HG03108 (cell line): ENCODE measurements at regions not wholly inside any gene's neighbourhood (a gene's known extent, or its start where the extent isn't known, plus 50 kb on each side); places are given as distances from the start of the nearest gene placed in this dataset.

ENCODE experiments used
- ATAC-seq: cut with Tn5 transposase; IDR thresholded peaks from one replicate; pipeline ENCODE4 v1.9.1; 2021; ENCODE audit warnings: moderate library complexity; ENCODE audit not compliant: unreplicated experiment

DNA sequence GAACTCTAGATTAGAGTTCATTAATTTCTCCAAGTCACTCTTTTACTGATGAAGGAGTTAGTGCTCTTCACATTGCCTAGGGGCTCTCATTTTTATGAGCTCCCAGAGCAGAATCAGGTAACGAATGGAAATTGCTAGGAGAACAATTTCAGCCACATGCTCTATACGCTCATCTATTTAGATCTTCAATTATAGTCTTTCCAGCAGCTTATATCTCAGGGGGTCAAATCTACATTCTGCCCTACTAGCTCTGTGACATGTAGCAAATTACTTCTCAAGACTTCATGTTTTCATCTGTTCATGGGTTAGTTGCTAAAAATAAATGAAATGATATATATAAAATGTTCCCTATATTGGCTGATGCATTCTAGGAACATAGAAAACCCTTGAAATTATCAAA lies 183.6 kb downstream of the PLPP3 start:
- no peak for ATAC-seq

- ATAC-seq = no peak
Observed at GRCh38 chr1:56394298-56394697, 185.1 kb downstream of the PLPP3 start.

DNA sequence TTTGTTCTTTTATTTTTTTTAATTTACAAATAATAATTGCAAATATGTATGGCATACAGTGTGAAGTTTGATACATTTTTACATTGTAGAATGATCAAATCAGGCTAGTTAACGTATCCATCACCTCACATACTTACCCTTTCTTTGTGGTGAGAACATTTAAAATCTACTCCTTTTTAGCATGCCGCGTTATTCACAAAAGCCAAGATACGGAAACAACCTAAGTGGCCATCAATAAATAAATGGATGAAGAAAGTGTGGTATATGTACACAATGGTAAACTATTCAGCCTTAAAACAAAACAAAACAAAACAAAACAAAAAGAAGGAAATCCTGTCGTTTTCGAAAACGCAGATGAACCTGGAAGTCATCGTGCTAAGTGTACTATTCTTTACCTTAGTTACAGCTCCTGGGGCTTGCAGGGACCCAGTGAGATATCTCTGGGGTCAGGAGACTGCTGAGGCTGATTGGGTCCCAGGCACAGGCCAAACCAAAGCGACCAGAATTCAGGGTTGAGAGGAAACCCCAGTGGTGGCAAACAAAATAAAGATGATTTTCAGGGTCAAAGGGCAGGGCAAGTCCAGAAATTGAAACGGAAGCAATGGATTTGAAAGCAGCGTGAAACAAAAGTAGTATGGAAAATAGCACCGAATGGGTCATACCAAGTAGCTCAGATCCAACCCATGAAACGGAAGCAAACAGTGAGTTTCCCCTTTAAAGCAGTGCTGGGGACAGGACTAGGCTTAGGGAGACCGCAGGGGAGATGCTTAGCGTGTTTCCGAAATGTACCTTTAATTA lies 188.2 kb downstream of the PLPP3 start:
- no peak for ATAC-seq

- ATAC-seq = no peak
Observed at GRCh38 chr1:56390232-56390867, 189.0 kb downstream of the PLPP3 start.

DNA sequence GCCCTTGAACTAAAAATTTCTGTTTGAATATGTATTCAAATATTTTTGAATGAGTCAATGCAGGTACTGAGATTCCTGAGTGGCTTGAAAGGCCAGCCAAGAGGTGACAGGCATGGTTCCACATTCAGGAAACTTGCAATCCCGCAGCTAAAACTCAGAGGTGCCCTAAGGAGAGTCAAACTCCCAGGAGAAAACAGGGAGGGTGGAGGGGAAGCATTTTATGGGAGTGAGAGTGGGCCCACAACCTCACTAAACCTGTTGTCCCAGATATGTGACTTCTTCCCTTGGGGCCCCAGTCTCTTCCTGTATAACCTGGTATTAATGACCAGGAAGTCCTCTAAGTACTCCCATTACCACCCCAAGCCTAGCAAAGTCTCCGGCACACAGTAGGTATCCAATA lies 189.6 kb downstream of the PLPP3 start:
- no peak for ATAC-seq

- ATAC-seq = no peak
Observed at GRCh38 chr1:56387071-56387740, 192.2 kb downstream of the PLPP3 start.

- no peak for ATAC-seq
Observed at GRCh38 chr1:56385314-56385713, 194.0 kb downstream of the PLPP3 start.

GRCh38 chr1:56382929-56383328 lies 196.4 kb downstream of the PLPP3 start:
- no peak for ATAC-seq

DNA sequence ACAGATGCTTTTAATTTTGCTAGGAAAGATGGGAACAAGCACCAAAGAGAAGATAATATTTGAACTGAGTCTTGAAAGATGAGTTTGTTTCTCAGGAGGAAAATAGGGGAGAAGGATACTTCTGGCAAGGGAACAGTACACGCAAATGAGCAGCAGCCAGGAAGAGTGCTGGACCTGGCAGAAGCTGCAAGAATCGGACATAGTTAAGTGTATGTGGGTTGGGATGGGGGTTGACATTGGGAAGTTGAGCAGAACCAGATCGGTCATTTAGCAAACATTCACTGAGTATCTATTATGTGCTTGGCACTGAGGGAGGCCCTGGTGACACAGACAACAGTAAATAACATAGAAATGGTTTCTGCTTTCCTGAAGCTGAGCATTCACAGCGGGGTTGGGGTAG lies 198.8 kb downstream of the PLPP3 start:
- no peak for ATAC-seq

GRCh38 chr1:56378341-56379070 lies 200.9 kb downstream of the PLPP3 start:
- ATAC-seq = no peak

- ATAC-seq = no peak
Observed at GRCh38 chr1:56377431-56377830, 201.9 kb downstream of the PLPP3 start.

DNA sequence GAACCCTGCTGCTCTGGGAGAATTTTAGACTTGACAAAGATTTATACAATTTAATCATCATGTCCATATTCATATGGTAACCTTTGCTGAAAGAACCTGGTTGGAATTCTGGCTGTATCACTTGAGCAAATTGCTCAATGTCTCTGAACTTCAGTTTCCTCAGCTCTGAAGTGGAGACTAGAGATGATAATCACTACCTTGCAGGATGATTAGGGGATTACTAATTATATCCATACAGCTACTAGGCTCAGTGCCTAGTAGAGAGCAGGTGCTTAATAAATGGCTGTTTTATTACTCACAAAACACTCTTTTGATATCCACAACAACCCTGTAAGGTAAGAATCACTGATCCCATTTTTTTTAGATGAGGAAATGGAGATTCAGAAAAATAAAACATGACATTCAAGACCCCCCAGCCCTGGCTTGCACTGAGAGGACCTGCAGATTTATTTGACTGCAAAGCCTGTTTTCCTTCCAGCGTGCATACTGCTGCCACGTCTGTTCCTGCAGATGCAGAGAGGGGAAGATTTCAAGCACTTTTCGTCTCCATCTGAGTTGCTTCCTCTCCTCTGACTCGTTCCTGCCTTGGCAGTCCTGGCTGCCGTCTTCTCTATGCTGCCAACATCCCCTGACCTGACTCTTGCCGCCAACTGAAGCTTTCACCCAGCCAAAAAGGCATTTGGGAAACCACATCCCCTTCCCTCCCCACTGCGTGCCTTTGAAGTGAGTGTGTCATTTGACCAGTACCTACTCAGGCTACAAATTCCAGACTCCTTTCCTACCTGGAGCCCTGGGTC lies 203.0 kb downstream of the PLPP3 start:
- ATAC-seq = no peak

DNA sequence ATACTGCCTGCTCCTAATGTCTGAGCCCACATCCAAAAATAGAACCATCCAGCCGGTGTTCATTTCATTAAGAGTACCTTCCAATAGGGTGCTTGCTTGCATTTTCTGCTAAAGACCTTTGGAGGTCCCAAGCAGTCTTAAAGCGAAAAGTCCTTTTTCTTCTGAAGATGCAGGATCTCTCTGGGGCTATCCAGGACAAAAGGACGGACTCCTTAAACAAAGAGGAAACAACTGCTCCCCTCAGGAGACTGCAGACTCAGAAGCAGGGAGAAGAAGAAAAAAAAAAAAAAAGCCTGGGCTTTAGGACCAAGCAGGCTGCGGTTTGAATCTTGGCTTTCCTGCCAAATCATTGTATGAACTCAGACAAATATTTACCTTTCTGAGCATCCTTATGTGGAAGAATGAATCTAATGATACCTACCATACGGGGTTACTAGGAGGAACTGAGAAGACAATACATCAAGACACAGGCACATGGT lies 204.0 kb downstream of the PLPP3 start:
- ATAC-seq = no peak

- ATAC-seq = no peak
Observed at GRCh38 chr1:56374026-56374974, 205.1 kb downstream of the PLPP3 start.

DNA sequence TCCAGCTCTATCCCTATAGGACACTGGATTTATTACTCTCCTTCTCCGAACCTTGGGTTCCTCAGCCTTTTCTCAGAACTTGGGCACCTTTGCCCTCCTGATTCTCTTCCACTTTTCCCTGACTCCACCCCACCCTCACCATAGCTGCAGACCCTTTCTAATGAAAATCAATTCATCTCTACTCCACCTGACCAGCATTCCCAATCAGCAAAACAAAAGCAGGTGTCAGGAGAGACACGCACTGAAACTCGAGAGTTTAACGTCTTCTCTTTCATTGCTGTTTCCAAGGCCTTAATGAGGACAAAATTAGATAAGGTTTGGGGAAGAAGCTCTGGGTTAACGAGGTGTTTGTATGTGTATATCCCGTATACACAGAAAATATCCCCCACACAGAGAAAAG lies 208.8 kb downstream of the PLPP3 start:
- no peak for ATAC-seq

GRCh38 chr1:56363007-56363770 lies 216.2 kb downstream of the PLPP3 start:
- ATAC-seq = no peak

DNA sequence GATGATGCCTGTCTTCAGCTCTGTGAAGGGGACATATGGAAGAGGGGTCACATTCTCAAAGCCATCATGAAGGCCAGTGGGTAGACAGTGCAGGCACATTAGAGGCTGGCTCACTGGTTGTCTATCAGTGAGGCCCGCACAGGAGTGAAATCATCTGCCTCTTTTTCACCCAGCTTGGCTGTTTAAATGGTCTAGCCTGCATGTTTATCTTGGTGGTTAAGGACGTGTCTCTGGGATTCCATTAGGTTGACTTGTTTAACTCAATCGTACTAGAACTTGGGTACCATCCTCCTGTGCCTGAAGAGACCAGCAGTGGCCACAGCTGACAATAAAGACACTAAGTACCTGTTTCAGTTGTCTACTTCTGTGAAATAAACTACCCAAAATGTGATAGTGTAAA lies 219.3 kb downstream of the PLPP3 start:
- ATAC-seq = no peak

DNA sequence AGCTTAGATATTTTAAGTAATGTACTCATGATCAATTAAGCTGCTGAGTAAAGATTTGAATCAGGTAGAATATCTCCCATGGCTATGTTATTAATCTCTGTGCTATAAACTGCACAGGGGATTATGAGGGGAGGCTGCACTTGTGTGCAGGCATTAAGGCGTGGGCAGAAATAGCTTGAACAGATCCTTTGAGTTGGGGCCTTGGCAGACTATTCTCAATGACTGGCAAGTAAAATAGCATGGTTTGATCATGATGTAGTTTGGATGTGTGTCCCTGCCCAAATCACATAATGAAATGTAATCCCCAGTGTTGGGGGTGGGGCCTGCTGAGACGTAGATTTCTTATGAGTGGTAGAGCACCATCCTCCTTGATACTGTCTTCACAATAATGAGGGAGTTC lies 220.3 kb downstream of the PLPP3 start:
- no peak for ATAC-seq
